Astrocyte of the spinal cord (primary cell): ENCODE measurements at regions not wholly inside any gene's neighbourhood (a gene's known extent, or its start where the extent isn't known, plus 50 kb on each side); places are given as distances from the start of the nearest gene placed in this dataset.

Experiments used
- DNase-seq: peaks from one replicate; pipeline ENCODE4 v3.0.0; 2011; ENCODE audit warnings: low read depth, low spot score
- H3K4me3 ChIP-seq: 2 replicates; pipeline ENCODE4 v1.5.1; 2011; ENCODE audit warnings: low read depth, mild to moderate bottlenecking, low read length, moderate library complexity
- CTCF ChIP-seq: IDR thresholded peaks from 2 replicates; pipeline ENCODE4 v1.5.1; 2012; ENCODE audit warnings: low read depth, mild to moderate bottlenecking, low read length, inconsistent platforms
- in situ Hi-C: cut with HindIII; loops from 2 replicates; pipeline ENCODE4 v1.10.0; 2017; ENCODE audit warnings: low sequenced_read_pairs

GRCh38 chr13:64845110-64845509 lies 2385.0 kb downstream of the PCDH9 start:
- DNase-seq = no peak
- in situ Hi-C loops = no loop called here

GRCh38 chr13:64819081-64819480 lies 2411.1 kb downstream of the PCDH9 start:
- H3K4me3 ChIP-seq = no peak overlapping the region
- no peak for TF ChIP-seq CTCF
- in situ Hi-C loops = no loop called here
- DNase-seq = peak; percentile 1

More at GRCh38 chr13:64845110-64845509, 2385.0 kb downstream of the PCDH9 start:
- no peak overlapping the region for H3K4me3 ChIP-seq
- no peak for TF ChIP-seq CTCF

- no peak for TF ChIP-seq CTCF
- no peak overlapping the region for H3K4me3 ChIP-seq
- in situ Hi-C loops = no loop called here
- DNase-seq = peak; percentile 12
These were observed 2412.4 kb downstream of the PCDH9 start for GRCh38 chr13:64817691-64818090.

- DNase-seq = peak; percentile 28
- no peak overlapping the region for H3K4me3 ChIP-seq
- in situ Hi-C loops = no loop called here
- no peak for TF ChIP-seq CTCF
These were observed 2419.4 kb downstream of the PCDH9 start for GRCh38 chr13:64810750-64811149.

- TF ChIP-seq CTCF = no peak
- H3K4me3 ChIP-seq = no peak overlapping the region
- DNase-seq = no peak
- in situ Hi-C loops = no loop called here
These were observed 2421.4 kb downstream of the PCDH9 start for GRCh38 chr13:64808704-64809103.

- no peak for DNase-seq
- in situ Hi-C loops = no loop called here
- TF ChIP-seq CTCF = no peak
- H3K4me3 ChIP-seq = no peak overlapping the region
These were observed 2428.4 kb downstream of the PCDH9 start for GRCh38 chr13:64801768-64802167.

- H3K4me3 ChIP-seq = no peak overlapping the region
- TF ChIP-seq CTCF = no peak
- in situ Hi-C loops = no loop called here
- DNase-seq = no peak
These were observed 2431.7 kb downstream of the PCDH9 start for GRCh38 chr13:64798422-64798821.
